Neuronal stem cell (in vitro differentiated cells): ENCODE measurements at regions not wholly inside any gene's neighbourhood (a gene's known extent, or its start where the extent isn't known, plus 50 kb on each side); places are given as distances from the start of the nearest gene placed in this dataset.

Experiments
- DNase-seq: peaks from one replicate; pipeline ENCODE4 v3.0.0-alpha.2; 2013; ENCODE audit warnings: low spot score
- H2AFZ ChIP-seq: one replicate; pipeline ENCODE4 v1.6.1; 2013; ENCODE audit warnings: mild to moderate bottlenecking, low read length, inconsistent platforms
- H2AK5ac ChIP-seq: 2 replicates; pipeline ENCODE4 v1.6.1; 2013; ENCODE audit warnings: low read depth, mild to moderate bottlenecking, inconsistent platforms, low read length, moderate library complexity, mixed read lengths
- H2BK120ac ChIP-seq: 2 replicates; pipeline ENCODE4 v1.6.1; 2013; ENCODE audit warnings: low read depth, mild to moderate bottlenecking, inconsistent platforms, low read length, moderate library complexity, mixed read lengths
- H2BK12ac ChIP-seq: one replicate; pipeline ENCODE4 v1.6.1; 2013; ENCODE audit warnings: low read length, inconsistent platforms
- H2BK15ac ChIP-seq: 2 replicates; pipeline ENCODE4 v1.6.1; 2013; ENCODE audit warnings: mild to moderate bottlenecking, low read length, inconsistent platforms, mixed read lengths
- H2BK5ac ChIP-seq: one replicate; pipeline ENCODE4 v1.6.1; 2013; ENCODE audit warnings: inconsistent platforms, mild to moderate bottlenecking, low read length, moderate library complexity
- H3K14ac ChIP-seq: one replicate; pipeline ENCODE4 v1.6.1; 2013; ENCODE audit warnings: low read length, inconsistent platforms
- H3K18ac ChIP-seq: 2 replicates; pipeline ENCODE4 v1.6.1; 2013; ENCODE audit warnings: low read length, inconsistent platforms
- H3K23ac ChIP-seq: 2 replicates; pipeline ENCODE4 v1.6.1; 2013; ENCODE audit warnings: low read depth, mild to moderate bottlenecking, mixed read lengths, low read length, inconsistent platforms; ENCODE audit not compliant: poor library complexity
- H3K27ac ChIP-seq: replicated peaks from 3 replicates; pipeline ENCODE4 v1.5.1; 2013; ENCODE audit warnings: low read length, inconsistent platforms
- H3K27me3 ChIP-seq, 3 experiments: 2 replicates each; pipeline ENCODE4 v1.6.1; 2013; ENCODE audit warnings: low read length in 3 of 3, mild to moderate bottlenecking in 2 of 3, inconsistent platforms in 1 of 3, low read depth in 1 of 3, mixed read lengths in 1 of 3, moderate library complexity in 1 of 3; ENCODE audit not compliant: control insufficient read depth in 3 of 3, insufficient read depth in 3 of 3
- H3K36me3 ChIP-seq, 2 donors: replicated peaks in 1 of 2; 2 replicates each; pipeline ENCODE4 v1.6.1; 2013; ENCODE audit warnings: low read length in 2 of 2; ENCODE audit not compliant: control insufficient read depth in 2 of 2, insufficient read depth in 2 of 2
- H3K4ac ChIP-seq: 2 replicates; pipeline ENCODE4 v1.6.1; 2013; ENCODE audit warnings: inconsistent platforms, mild to moderate bottlenecking, low read length, moderate library complexity
- H3K4me1 ChIP-seq, 2 donors: 1 replicate in 1 of 2; 2 replicates in 1 of 2; pipeline ENCODE4 v1.6.1; 2013; ENCODE audit warnings: low read length in 2 of 2, low read depth in 1 of 2; ENCODE audit not compliant: control insufficient read depth in 2 of 2, insufficient read depth in 1 of 2
- H3K4me2 ChIP-seq: one replicate; pipeline ENCODE4 v1.6.1; 2013; ENCODE audit warnings: mild to moderate bottlenecking, low read length, inconsistent platforms; ENCODE audit not compliant: insufficient read depth, poor library complexity, severe bottlenecking
- H3K4me3 ChIP-seq, 2 donors: 2 replicates each; pipeline ENCODE4 v1.5.1; 2013; ENCODE audit warnings: low read length in 2 of 2, mild to moderate bottlenecking in 2 of 2, inconsistent platforms in 1 of 2, moderate library complexity in 1 of 2
- H3K79me1 ChIP-seq: one replicate; pipeline ENCODE4 v1.6.1; 2013; ENCODE audit warnings: low read depth, mild to moderate bottlenecking, inconsistent platforms, low read length, moderate library complexity
- H3K9ac ChIP-seq: one replicate; pipeline ENCODE4 v1.6.1; 2013; ENCODE audit warnings: mild to moderate bottlenecking, low read depth, low read length, inconsistent platforms; ENCODE audit not compliant: poor library complexity
- H3K9me3 ChIP-seq, 2 donors: replicated peaks in 1 of 2; 2 replicates each; pipeline versions ENCODE3 to v1.6.1; 2013; ENCODE audit warnings: low read length in 2 of 2, mild to moderate bottlenecking in 2 of 2, inconsistent platforms in 1 of 2, low read depth in 1 of 2, mixed read lengths in 1 of 2, moderate library complexity in 1 of 2; ENCODE audit not compliant: control insufficient read depth in 2 of 2, insufficient read depth in 1 of 2
- H4K8ac ChIP-seq: one replicate; pipeline ENCODE4 v1.6.1; 2013; ENCODE audit warnings: low read depth, mild to moderate bottlenecking, inconsistent platforms, low read length, moderate library complexity
- H4K91ac ChIP-seq: one replicate; pipeline ENCODE4 v1.6.1; 2013; ENCODE audit warnings: low read length, low read depth, mild to moderate bottlenecking, inconsistent platforms; ENCODE audit not compliant: poor library complexity
- WGBS, 2 donors: extraction: QIAGEN DNeasy Blood & Tissue Kit; methylation state at CpG; one replicate each; pipeline ENCODE4 v1.1.7; 2013; ENCODE audit warnings: missing lambda C conversion rate in 2 of 2, mixed read lengths in 1 of 2; ENCODE audit not compliant: insufficient read length in 2 of 2, insufficient replicate concordance in 1 of 2; ENCODE audit errors: extremely low coverage in 2 of 2; 5-methylcytosine and 5-hydroxymethylcytosine counted together

- Histone ChIP-seq H2BK12ac (no peak overlapping the region), H3K79me1 (no peaks in the 10 kb centered on the region), H3K4me3 (no peak overlapping the region), H3K4me2 (no peak overlapping the region), H3K9ac (no peak overlapping the region), H3K27ac (no peak overlapping the region), H4K8ac (no peak overlapping the region), H3K36me3 (no peaks in the 10 kb centered on the region), H3K4ac (no peak overlapping the region), H3K14ac (no peak overlapping the region), H2BK15ac (no peak overlapping the region), H3K27me3 (no peaks in the 10 kb centered on the region), H3K4me1 (peaks cover 0 to 2% of the 10 kb centered on the region in 2 donors), H4K91ac (no peak overlapping the region), H3K23ac (no peak overlapping the region), H2AFZ (no peak overlapping the region), H3K9me3 (no peaks in the 10 kb centered on the region), H2BK120ac (no peak overlapping the region), H3K18ac (no peak overlapping the region), H2BK5ac (no peak overlapping the region), H2AK5ac (no peak overlapping the region)
- no peak for DNase-seq
- WGBS, 2 donors: no CpG with 5 or more reads among the region's 2 CpGs
Observed at GRCh38 chr6:153401751-153402150, 270.7 kb upstream of the RGS17 start.

GRCh38 chr6:153392156-153392555 lies 261.1 kb upstream of the RGS17 start:
- DNase-seq: no peak
- Histone ChIP-seq H3K4ac (no peak overlapping the region), H3K27me3 (no peaks in the 10 kb centered on the region), H3K9me3 (no peaks in the 10 kb centered on the region), H2BK15ac (no peak overlapping the region), H3K4me2 (no peak overlapping the region), H2BK120ac (no peak overlapping the region), H3K14ac (no peak overlapping the region), H4K8ac (no peak overlapping the region), H2BK5ac (no peak overlapping the region), H3K18ac (no peak overlapping the region), H3K23ac (no peak overlapping the region), H3K79me1 (no peaks in the 10 kb centered on the region), H2AK5ac (no peak overlapping the region), H3K4me3 (no peak overlapping the region), H3K4me1 (no peaks in the 10 kb centered on the region), H3K36me3 (no peaks in the 10 kb centered on the region), H3K9ac (no peak overlapping the region), H2BK12ac (no peak overlapping the region), H2AFZ (no peak overlapping the region), H3K27ac (no peak overlapping the region), H4K91ac (no peak overlapping the region)
- WGBS, 2 donors: no CpG with 5 or more reads among the region's 4 CpGs

DNA sequence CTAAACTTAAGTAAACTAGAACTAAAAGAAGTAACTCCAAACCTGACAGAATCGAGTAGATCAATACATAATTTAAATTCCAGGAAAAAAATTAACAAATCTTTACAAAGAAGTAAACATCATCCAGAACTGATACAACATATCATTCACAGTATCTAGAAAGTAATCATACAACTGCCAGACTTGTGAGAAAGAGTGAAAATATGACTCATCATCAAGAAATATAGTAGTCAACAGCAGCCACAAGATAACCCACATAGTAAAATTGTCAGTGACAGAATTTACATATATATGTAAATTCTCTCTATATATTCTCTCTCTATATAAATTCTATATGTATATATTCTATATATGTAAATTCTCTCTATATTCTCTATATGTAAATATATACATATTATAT lies 242.8 kb upstream of the RGS17 start:
- H3K23ac ChIP-seq: no peak overlapping the region
- no peak overlapping the region for H3K4me3 ChIP-seq
- H2AK5ac ChIP-seq: no peak overlapping the region
- no peak overlapping the region for H3K4ac ChIP-seq
- H2AFZ ChIP-seq: no peak overlapping the region
- no peaks in the 10 kb centered on the region for H3K36me3 ChIP-seq
- H2BK12ac ChIP-seq: no peak overlapping the region
- H3K27me3 ChIP-seq: no peaks in the 10 kb centered on the region
- no peak overlapping the region for H3K27ac ChIP-seq
- no peak overlapping the region for H4K8ac ChIP-seq
- H3K4me2 ChIP-seq: no peak overlapping the region
- H3K9ac ChIP-seq: no peak overlapping the region
- no peak overlapping the region for H4K91ac ChIP-seq
- no peak overlapping the region for H2BK120ac ChIP-seq
- no CpG with 5 or more reads among the region's 1 CpG for WGBS, 2 donors
- H3K14ac ChIP-seq: no peak overlapping the region
- H3K4me1 ChIP-seq: no peaks in the 10 kb centered on the region
- no peaks in the 10 kb centered on the region for H3K79me1 ChIP-seq
- DNase-seq: no peak
- no peak overlapping the region for H2BK5ac ChIP-seq
- H3K18ac ChIP-seq: no peak overlapping the region
- H2BK15ac ChIP-seq: no peak overlapping the region
- H3K9me3 ChIP-seq: no peaks in the 10 kb centered on the region

- H3K4me3 ChIP-seq: no peak overlapping the region
- H2AK5ac ChIP-seq: no peak overlapping the region
- H4K8ac ChIP-seq: no peak overlapping the region
- no peak overlapping the region for H2BK12ac ChIP-seq
- no peak overlapping the region for H2BK5ac ChIP-seq
- no peak overlapping the region for H3K23ac ChIP-seq
- no peaks in the 10 kb centered on the region for H3K4me1 ChIP-seq
- no peak overlapping the region for H3K4ac ChIP-seq
- no peak overlapping the region for H3K18ac ChIP-seq
- no peak overlapping the region for H3K27ac ChIP-seq
- H3K14ac ChIP-seq: no peak overlapping the region
- H2BK15ac ChIP-seq: no peak overlapping the region
- no peaks in the 10 kb centered on the region for H3K79me1 ChIP-seq
- no peak overlapping the region for H4K91ac ChIP-seq
- no peak for DNase-seq
- H2AFZ ChIP-seq: no peak overlapping the region
- no CpG with 5 or more reads among the region's 5 CpGs for WGBS, 2 donors
- no peak overlapping the region for H2BK120ac ChIP-seq
- no peaks in the 10 kb centered on the region for H3K27me3 ChIP-seq
- no peak overlapping the region for H3K9ac ChIP-seq
- no peaks in the 10 kb centered on the region for H3K9me3 ChIP-seq
- no peak overlapping the region for H3K4me2 ChIP-seq
- no peaks in the 10 kb centered on the region for H3K36me3 ChIP-seq
Observed at GRCh38 chr6:153368131-153368530, 237.0 kb upstream of the RGS17 start.
